ENCODE measurements at regions not wholly inside any gene's neighbourhood (a gene's known extent, or its start where the extent isn't known, plus 50 kb on each side); places are given as distances from the start of the nearest gene placed in this dataset.
"Not testable (repeated sequence)": the region's sequence is repeated elsewhere in the genome, so short reads cannot be mapped to it uniquely, and the experiment has no call there.

DNA sequence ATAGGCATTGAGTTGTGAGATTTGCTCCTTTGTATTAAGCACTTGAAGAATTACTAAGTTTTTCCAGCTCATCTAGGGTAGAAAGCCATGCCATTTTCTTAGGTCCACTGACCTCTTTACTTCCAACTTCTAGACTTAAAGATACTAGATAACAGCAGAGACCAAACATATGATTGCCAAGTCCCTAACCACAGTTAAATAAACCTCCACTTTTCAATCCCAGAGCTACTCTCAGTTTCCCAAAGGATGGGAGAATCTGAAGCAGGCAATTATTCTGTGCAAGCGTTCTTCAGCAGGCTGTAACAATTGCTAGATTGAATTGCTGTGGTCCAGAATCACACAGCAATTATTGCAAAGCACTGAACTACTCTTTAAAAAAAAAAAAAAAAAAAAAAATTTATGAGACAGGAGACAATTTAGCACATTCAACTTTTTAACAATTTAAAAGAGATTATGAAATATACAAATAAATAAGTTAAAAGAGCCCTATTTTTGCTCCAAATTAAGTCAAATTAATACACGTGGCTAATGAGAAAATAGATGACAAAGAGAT, 104.0 kb upstream of the PRSS16 start:
- H3K4me3 Mint-ChIP-seq: peak overlapping the region; percentile 71
- H3K27ac Mint-ChIP-seq: peak overlapping the region; percentile 76
- intact Hi-C loops (cut with micrococcal nuclease): loop anchor here (10.0 kb wide), 1 partner anchor 991 kb away; no protein-coding TSS in a partner anchor
- no peaks in the 10 kb centered on the region for H3K27me3 Mint-ChIP-seq (ENCODE audit: insufficient read depth)
- DNase-seq (ENCODE audit: low spot score): no peak
- H3K9me3 Mint-ChIP-seq: no peaks in the 10 kb centered on the region
- H3K36me3 Mint-ChIP-seq (ENCODE audit: low read depth): peaks cover 4% of the 10 kb centered on the region
- H3K4me1 Mint-ChIP-seq (ENCODE audit: low read depth): peaks cover 29% of the 10 kb centered on the region

DNA sequence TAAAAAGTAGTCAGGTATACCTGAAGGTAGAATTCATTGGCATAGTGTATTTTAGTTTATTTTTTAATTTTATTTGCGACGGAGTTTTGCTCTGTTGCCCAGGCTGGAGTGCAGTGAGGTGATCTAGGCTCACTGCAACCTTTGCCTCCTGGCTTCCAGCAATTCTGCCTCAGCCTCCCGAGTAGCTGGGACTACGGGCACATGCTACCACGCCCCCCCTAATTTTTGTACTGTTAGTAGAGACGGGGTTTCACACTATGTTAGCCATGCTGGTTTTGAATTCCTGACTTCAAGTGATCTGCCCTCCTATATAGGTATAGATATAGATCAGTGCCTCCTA, 102.8 kb upstream of the PRSS16 start:
- Mint-ChIP-seq H3K27me3 (ENCODE audit: insufficient read depth) (no peaks in the 10 kb centered on the region), H3K4me3 (no peak overlapping the region), H3K4me1 (ENCODE audit: low read depth) (peaks cover 29% of the 10 kb centered on the region), H3K36me3 (ENCODE audit: low read depth) (peaks cover 4% of the 10 kb centered on the region), H3K27ac (peak overlapping the region; percentile 46), H3K9me3 (no peaks in the 10 kb centered on the region)
- no peak for DNase-seq (ENCODE audit: low spot score)
- intact Hi-C loops (cut with micrococcal nuclease): loop anchor here (5.0 to 10.0 kb wide), 3 partner anchors 990 to 1718 kb away; a partner anchor contains a TSS

DNA sequence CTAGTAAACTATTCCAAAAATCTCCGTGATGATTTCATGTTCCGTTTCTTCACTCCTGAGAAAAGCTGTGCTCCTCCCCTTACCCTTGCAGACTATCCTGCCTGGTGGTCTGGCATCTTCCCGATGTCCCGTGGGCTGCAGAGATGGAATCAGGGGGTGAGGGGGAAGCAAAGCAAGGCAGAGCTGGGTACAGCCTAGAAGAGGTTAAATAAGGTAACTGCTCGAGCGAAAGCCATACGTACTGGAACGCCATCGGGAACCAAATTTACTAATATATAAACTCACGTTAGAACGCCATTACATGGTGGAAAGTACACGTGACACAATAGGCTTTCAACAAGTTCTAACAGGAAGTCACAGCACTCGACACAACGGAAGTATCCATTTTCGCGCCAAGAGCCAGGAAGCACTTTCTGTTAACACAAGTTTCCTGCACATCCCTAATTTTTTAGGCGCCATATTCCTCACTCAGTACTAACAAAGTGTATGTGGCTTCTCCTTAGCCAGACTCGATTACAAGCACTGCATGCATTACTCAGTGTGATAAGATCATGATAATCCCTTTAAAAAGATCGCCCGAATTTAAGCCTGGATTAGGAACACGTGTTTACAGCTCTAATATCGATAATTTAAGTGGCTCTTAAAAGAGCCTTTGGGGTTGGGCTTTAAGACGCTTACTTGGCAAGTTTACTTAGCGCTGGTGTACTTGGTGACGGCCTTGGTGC, 101.6 kb upstream of the PRSS16 start:
- peaks cover 4% of the 10 kb centered on the region for H3K36me3 Mint-ChIP-seq (ENCODE audit: low read depth)

DNA sequence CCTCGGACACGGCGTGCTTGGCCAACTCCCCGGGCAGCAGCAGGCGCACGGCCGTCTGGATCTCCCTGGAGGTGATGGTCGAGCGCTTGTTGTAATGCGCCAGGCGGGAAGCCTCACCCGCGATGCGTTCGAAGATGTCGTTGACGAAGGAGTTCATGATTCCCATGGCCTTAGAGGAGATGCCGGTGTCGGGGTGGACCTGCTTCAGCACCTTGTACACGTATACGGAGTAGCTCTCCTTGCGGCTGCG, 101.1 kb upstream of the PRSS16 start:
- intact Hi-C loops (cut with micrococcal nuclease): loop anchor here (1.0 to 10.0 kb wide), 8 partner anchors 14 to 1716 kb away; a partner anchor contains a TSS
- H3K4me1 Mint-ChIP-seq (ENCODE audit: low read depth): peaks cover 22% of the 10 kb centered on the region
- H3K9me3 Mint-ChIP-seq; H3K27ac Mint-ChIP-seq; DNase-seq (ENCODE audit: low spot score); H3K4me3 Mint-ChIP-seq; H3K27me3 Mint-ChIP-seq (ENCODE audit: insufficient read depth); H3K36me3 Mint-ChIP-seq (ENCODE audit: low read depth): not testable (repeated sequence)

More for the DNA sequence above, 101.6 kb upstream of the PRSS16 start:
- H3K27ac Mint-ChIP-seq: no peak overlapping the region
- no peak overlapping the region for H3K4me3 Mint-ChIP-seq
- H3K9me3 Mint-ChIP-seq: no peaks in the 10 kb centered on the region
- H3K27me3 Mint-ChIP-seq (ENCODE audit: insufficient read depth): no peaks in the 10 kb centered on the region
- peak; percentile 70 for DNase-seq (ENCODE audit: low spot score)
- H3K4me1 Mint-ChIP-seq (ENCODE audit: low read depth): peaks cover 27% of the 10 kb centered on the region
- intact Hi-C loops (cut with micrococcal nuclease): loop anchor here (1.0 to 10.0 kb wide), 8 partner anchors 14 to 1716 kb away; a partner anchor contains a TSS

GRCh38 chr6:27146706-27147505, 100.6 kb upstream of the PRSS16 start:
- no peaks in the 10 kb centered on the region for H3K27me3 Mint-ChIP-seq (ENCODE audit: insufficient read depth)
- peaks cover 17% of the 10 kb centered on the region for H3K4me1 Mint-ChIP-seq (ENCODE audit: low read depth)
- peak; percentile 82 for DNase-seq (ENCODE audit: low spot score)
- peaks cover 4% of the 10 kb centered on the region for H3K36me3 Mint-ChIP-seq (ENCODE audit: low read depth)
- H3K4me3 Mint-ChIP-seq: no peak overlapping the region
- no peaks in the 10 kb centered on the region for H3K9me3 Mint-ChIP-seq
- intact Hi-C loops (cut with micrococcal nuclease): loop anchor here (1.0 to 10.0 kb wide), 12 partner anchors 8 to 1715 kb away; a partner anchor contains a TSS
- no peak overlapping the region for H3K27ac Mint-ChIP-seq

GRCh38 chr6:27148404-27148795, 99.1 kb upstream of the PRSS16 start:
- intact Hi-C loops (cut with micrococcal nuclease): loop anchor here (5.0 to 10.0 kb wide), 3 partner anchors 986 to 1714 kb away; a partner anchor contains a TSS
- DNase-seq (ENCODE audit: low spot score): no peak
- Mint-ChIP-seq H3K27me3 (ENCODE audit: insufficient read depth) (no peaks in the 10 kb centered on the region), H3K27ac (peak overlapping the region; percentile 50), H3K4me3 (peak overlapping the region; percentile 61), H3K9me3 (no peaks in the 10 kb centered on the region), H3K4me1 (ENCODE audit: low read depth) (peaks cover 14% of the 10 kb centered on the region), H3K36me3 (ENCODE audit: low read depth) (peaks cover 2% of the 10 kb centered on the region)

GRCh38 chr6:27149150-27149549, 98.4 kb upstream of the PRSS16 start:
- H3K27ac Mint-ChIP-seq: no peak overlapping the region
- no peaks in the 10 kb centered on the region for H3K27me3 Mint-ChIP-seq (ENCODE audit: insufficient read depth)
- H3K4me1 Mint-ChIP-seq (ENCODE audit: low read depth): peaks cover 13% of the 10 kb centered on the region
- H3K4me3 Mint-ChIP-seq: no peak overlapping the region
- intact Hi-C loops (cut with micrococcal nuclease): loop anchor here (5.0 to 10.0 kb wide), 3 partner anchors 986 to 1713 kb away; a partner anchor contains a TSS
- no peaks in the 10 kb centered on the region for H3K9me3 Mint-ChIP-seq
- no peak for DNase-seq (ENCODE audit: low spot score)
- peaks cover 2% of the 10 kb centered on the region for H3K36me3 Mint-ChIP-seq (ENCODE audit: low read depth)

DNA sequence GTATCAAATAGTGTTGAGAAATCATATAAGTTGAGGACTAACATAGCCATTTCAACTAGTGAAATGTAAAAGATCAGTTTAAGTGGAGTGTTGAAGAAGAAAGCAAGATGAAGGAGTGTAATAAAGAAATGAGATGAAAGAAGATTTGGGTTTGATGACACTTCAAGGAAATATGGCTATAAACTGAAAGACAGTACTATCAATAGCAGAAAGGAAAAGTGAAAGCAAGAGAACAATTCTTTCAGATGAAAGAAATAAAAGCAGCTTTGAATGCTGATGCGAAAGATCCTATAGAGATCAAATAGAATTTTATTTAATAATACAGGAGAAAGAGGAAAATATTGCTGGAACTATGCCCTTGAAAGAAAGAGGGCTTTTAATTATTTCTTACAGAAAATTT, 92.8 kb upstream of the PRSS16 start:
- intact Hi-C loops (cut with micrococcal nuclease): loop anchor here (5.0 kb wide), 2 partner anchors 438 to 1788 kb away; no protein-coding TSS in a partner anchor
- Mint-ChIP-seq H3K36me3 (ENCODE audit: low read depth) (peaks cover 2% of the 10 kb centered on the region), H3K27me3 (ENCODE audit: insufficient read depth) (no peaks in the 10 kb centered on the region), H3K4me1 (ENCODE audit: low read depth) (peaks cover 38% of the 10 kb centered on the region), H3K9me3 (no peaks in the 10 kb centered on the region), H3K27ac (peak overlapping the region; percentile 83), H3K4me3 (peak overlapping the region; percentile 44)
- DNase-seq (ENCODE audit: low spot score): no peak

DNA sequence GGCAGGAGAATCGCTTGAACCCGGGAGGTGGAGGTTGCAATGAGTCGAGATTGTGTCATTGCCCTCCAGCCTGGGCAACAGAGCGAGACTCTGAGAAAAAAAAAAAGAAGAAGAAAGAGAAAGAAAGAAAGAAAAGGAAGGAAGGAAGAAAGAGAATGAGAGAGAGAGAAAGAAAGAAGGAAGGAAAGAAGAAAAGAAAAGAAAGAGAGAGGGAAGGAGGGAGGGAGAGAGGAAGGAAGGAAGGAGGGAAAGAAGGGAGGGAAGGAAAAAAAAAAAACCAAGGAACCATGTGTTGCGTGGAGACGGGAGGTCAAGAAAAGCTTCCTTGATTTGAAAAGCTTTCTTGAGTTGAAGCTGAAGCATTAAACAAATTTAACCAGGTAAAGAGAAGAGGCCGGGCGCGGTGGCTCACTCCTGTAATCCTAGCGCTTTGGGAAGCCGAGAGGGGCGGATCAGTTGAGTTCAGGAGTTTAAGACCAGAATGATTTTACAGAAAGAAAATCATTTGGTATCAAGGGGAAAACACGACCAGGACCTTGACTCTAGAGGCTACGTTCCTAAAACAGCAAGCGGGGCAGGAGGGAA, 90.5 kb upstream of the PRSS16 start:
- no peak for DNase-seq (ENCODE audit: low spot score)
- Mint-ChIP-seq H3K27ac (peak overlapping the region; percentile 80), H3K4me3 (peak overlapping the region; percentile 77), H3K36me3 (ENCODE audit: low read depth) (peaks cover 2% of the 10 kb centered on the region), H3K4me1 (ENCODE audit: low read depth) (peaks cover 47% of the 10 kb centered on the region), H3K9me3 (no peaks in the 10 kb centered on the region), H3K27me3 (ENCODE audit: insufficient read depth) (peaks cover 2% of the 10 kb centered on the region)
- intact Hi-C loops (cut with micrococcal nuclease): loop anchor here (1.0 to 5.0 kb wide), 4 partner anchors 10 to 1785 kb away; a partner anchor contains a TSS

GRCh38 chr6:27157459-27158315, 89.8 kb upstream of the PRSS16 start:
- intact Hi-C loops (cut with micrococcal nuclease): loop anchor here (1.0 to 5.0 kb wide), 9 partner anchors 10 to 1785 kb away; partner anchors contain the start of gene ZNF184
- H3K36me3 Mint-ChIP-seq (ENCODE audit: low read depth): peaks cover 2% of the 10 kb centered on the region
- peaks cover 2% of the 10 kb centered on the region for H3K27me3 Mint-ChIP-seq (ENCODE audit: insufficient read depth)
- H3K27ac Mint-ChIP-seq: peak overlapping the region; percentile 80
- H3K4me3 Mint-ChIP-seq: peak overlapping the region; percentile 77
- H3K4me1 Mint-ChIP-seq (ENCODE audit: low read depth): peaks cover 47% of the 10 kb centered on the region
- peak; percentile 70 for DNase-seq (ENCODE audit: low spot score)
- H3K9me3 Mint-ChIP-seq: no peaks in the 10 kb centered on the region

DNA sequence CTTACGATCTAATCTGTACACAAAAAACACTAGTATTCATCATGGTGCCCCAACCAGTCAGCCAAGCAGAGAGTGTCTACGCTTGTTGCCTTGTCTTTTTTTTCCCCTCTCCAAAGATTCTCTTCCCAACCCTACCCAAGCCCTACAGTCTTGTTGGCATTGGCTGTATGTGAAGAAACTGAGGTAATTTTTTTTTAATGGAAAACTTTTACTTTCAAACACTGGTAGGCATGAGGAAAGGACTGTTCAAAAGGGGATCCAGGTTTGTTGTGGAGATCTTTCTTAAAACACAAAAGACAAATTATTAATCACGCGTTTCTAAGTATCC, 89.2 kb upstream of the PRSS16 start:
- H3K27me3 Mint-ChIP-seq (ENCODE audit: insufficient read depth): peaks cover 4% of the 10 kb centered on the region
- no peaks in the 10 kb centered on the region for H3K9me3 Mint-ChIP-seq
- no peak for DNase-seq (ENCODE audit: low spot score)
- peaks cover 2% of the 10 kb centered on the region for H3K36me3 Mint-ChIP-seq (ENCODE audit: low read depth)
- intact Hi-C loops (cut with micrococcal nuclease): loop anchor here (1.0 to 5.0 kb wide), 7 partner anchors 19 to 1784 kb away; partner anchors contain the start of gene ZNF184
- H3K4me1 Mint-ChIP-seq (ENCODE audit: low read depth): peaks cover 47% of the 10 kb centered on the region
- peak overlapping the region; percentile 80 for H3K27ac Mint-ChIP-seq
- peak overlapping the region; percentile 77 for H3K4me3 Mint-ChIP-seq

GRCh38 chr6:27159725-27160124, 87.8 kb upstream of the PRSS16 start:
- Mint-ChIP-seq H3K27me3 (ENCODE audit: insufficient read depth) (peaks cover 8% of the 10 kb centered on the region), H3K27ac (no peak overlapping the region), H3K4me1 (ENCODE audit: low read depth) (peaks cover 39% of the 10 kb centered on the region), H3K9me3 (no peaks in the 10 kb centered on the region), H3K4me3 (no peak overlapping the region), H3K36me3 (ENCODE audit: low read depth) (peaks cover 2% of the 10 kb centered on the region)
- DNase-seq (ENCODE audit: low spot score): no peak
- intact Hi-C loops (cut with micrococcal nuclease): loop anchor here (2.0 to 5.0 kb wide), 3 partner anchors 313 to 1783 kb away; partner anchors contain the start of gene ZNF184

All from activated T-helper 1 cell treated with anti-CD3 and anti-CD28 coated beads, Interleukin-12 subunit alpha, Interleukin-12 subunit beta, Interleukin-2, Interleukin-4 antibody, amounts not matched to agents 30 ng/mL and 10 ng/mL and 1 ng/mL, durations not matched to agents 14 hours and 24 hours and 36 hours (primary cell).